ENCODE measurements at regions not wholly inside any gene's neighbourhood (a gene's known extent, or its start where the extent isn't known, plus 50 kb on each side); places are given as distances from the start of the nearest gene placed in this dataset.
"Not testable (repeated sequence)": the region's sequence is repeated elsewhere in the genome, so short reads cannot be mapped to it uniquely, and the experiment has no call there.

- not testable (repeated sequence) for DNase-seq (ENCODE audit: low read depth)
These were observed 411.8 kb downstream of the BTG1 start for GRCh38 chr12:91733846-91734245.

GRCh38 chr12:91732086-91732485, 413.6 kb downstream of the BTG1 start:
- DNase-seq (ENCODE audit: low read depth) = no peak

- DNase-seq (ENCODE audit: low read depth) = no peak
These were observed 416.1 kb downstream of the BTG1 start for GRCh38 chr12:91729543-91729942.

GRCh38 chr12:91723191-91723590, 422.5 kb downstream of the BTG1 start:
- no peak for DNase-seq (ENCODE audit: low read depth)

GRCh38 chr12:91722072-91722471, 423.6 kb downstream of the BTG1 start:
- no peak for DNase-seq (ENCODE audit: low read depth)

GRCh38 chr12:91721023-91721422, 424.6 kb downstream of the BTG1 start:
- no peak for DNase-seq (ENCODE audit: low read depth)

- no peak for DNase-seq (ENCODE audit: low read depth)
These were observed 427.3 kb downstream of the BTG1 start for GRCh38 chr12:91718326-91718725.

- DNase-seq (ENCODE audit: low read depth) = no peak
These were observed 427.8 kb downstream of the BTG1 start for GRCh38 chr12:91717804-91718203.

- not testable (repeated sequence) for DNase-seq (ENCODE audit: low read depth)
These were observed 433.7 kb downstream of the BTG1 start for GRCh38 chr12:91711925-91712324.

GRCh38 chr12:91706466-91706865, 439.2 kb downstream of the BTG1 start:
- no peak for DNase-seq (ENCODE audit: low read depth)

- no peak for DNase-seq (ENCODE audit: low read depth)
These were observed 441.2 kb downstream of the BTG1 start for GRCh38 chr12:91704446-91704845.

- no peak for DNase-seq (ENCODE audit: low read depth)
These were observed 442.0 kb downstream of the BTG1 start for GRCh38 chr12:91703491-91704283.

GRCh38 chr12:91702843-91703425, 442.7 kb downstream of the BTG1 start:
- DNase-seq (ENCODE audit: low read depth) = no peak

- DNase-seq (ENCODE audit: low read depth) = no peak
These were observed 449.7 kb downstream of the BTG1 start for GRCh38 chr12:91695964-91696363.

GRCh38 chr12:91695406-91695805, 450.2 kb downstream of the BTG1 start:
- DNase-seq (ENCODE audit: low read depth) = not testable (repeated sequence)

- DNase-seq (ENCODE audit: low read depth) = no peak
These were observed 455.1 kb downstream of the BTG1 start for GRCh38 chr12:91690531-91690930.

- DNase-seq (ENCODE audit: low read depth) = no peak
These were observed 458.3 kb downstream of the BTG1 start for GRCh38 chr12:91687052-91688017.

GRCh38 chr12:91685917-91686316, 459.7 kb downstream of the BTG1 start:
- DNase-seq (ENCODE audit: low read depth) = no peak

GRCh38 chr12:91681751-91682150, 463.9 kb downstream of the BTG1 start:
- DNase-seq (ENCODE audit: low read depth) = no peak

GRCh38 chr12:91680864-91681263, 464.8 kb downstream of the BTG1 start:
- DNase-seq (ENCODE audit: low read depth) = no peak

GRCh38 chr12:91677556-91677955, 468.1 kb downstream of the BTG1 start:
- no peak for DNase-seq (ENCODE audit: low read depth)

GRCh38 chr12:91675401-91675800, 470.2 kb downstream of the BTG1 start:
- no peak for DNase-seq (ENCODE audit: low read depth)

GRCh38 chr12:91672130-91672529, 473.5 kb downstream of the BTG1 start:
- no peak for DNase-seq (ENCODE audit: low read depth)
